GM12873 (cell line): ENCODE measurements at regions not wholly inside any gene's neighbourhood (a gene's known extent, or its start where the extent isn't known, plus 50 kb on each side); places are given as distances from the start of the nearest gene placed in this dataset.

Source experiments
- CTCF ChIP-seq: IDR thresholded peaks from 2 replicates; pipeline ENCODE4 v1.5.1; 2012; ENCODE audit warnings: low read depth, mild to moderate bottlenecking, moderate library complexity, low read length, control low read depth; ENCODE audit not compliant: insufficient read depth; ENCODE audit errors: missing control alignments

- TF ChIP-seq CTCF: no peak
These were observed 105.9 kb upstream of the GPRIN3 start for GRCh38 chr4:89413518-89413917.

DNA sequence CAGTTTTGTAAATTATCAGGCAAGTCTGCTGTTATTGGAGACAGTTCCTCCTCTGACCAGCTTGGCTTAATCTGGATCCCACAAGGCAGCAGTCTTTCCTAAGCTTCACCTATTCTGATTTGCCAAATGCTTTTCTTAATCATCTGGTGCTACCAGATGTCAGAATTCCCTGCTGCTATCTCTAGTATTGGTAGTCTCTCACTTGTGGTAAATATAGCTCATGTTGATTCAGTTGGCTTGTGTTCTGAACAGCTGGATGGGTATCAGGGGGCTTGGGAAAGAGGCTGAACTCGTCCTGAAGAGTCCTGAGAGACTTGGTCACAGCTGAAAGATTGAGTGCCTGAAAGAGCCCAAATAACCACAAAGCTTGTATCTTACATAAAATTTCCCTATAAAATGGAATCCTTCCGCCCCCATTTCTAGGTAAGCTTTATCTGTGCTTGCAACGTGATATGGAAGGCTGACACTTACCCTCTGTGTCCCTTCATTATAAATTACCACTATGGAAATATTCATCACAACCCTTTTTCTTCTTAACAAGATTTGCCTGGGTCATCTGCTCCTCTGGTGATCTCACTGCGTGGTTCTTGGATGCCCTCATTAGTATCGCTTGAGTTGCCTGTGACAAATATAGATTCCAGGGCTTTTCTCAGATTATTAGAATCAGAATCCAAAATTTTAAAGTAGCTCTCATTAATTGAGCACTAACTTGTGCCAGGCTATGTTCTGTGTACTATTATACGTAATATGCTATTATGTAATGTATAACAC, 104.1 kb upstream of the GPRIN3 start:
- TF ChIP-seq CTCF: no peak

DNA sequence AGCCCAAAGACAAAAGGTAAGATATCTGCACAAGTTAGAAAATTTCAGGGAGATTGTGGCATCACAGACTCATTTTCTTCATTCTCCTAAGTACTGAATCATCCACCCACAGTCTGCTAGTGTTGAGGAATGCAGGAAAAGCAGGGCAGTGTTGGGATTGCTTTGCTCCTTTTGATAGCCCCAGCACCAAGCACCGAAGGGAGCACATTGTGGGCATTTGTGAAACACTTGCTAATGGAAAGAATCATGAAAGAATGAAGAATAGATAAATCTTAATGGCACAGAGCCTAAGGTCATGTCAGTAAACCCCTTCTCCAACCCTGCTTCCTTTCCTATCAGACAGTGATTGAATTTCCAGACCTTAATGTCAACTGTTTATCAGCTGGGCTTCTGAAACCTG, 103.1 kb upstream of the GPRIN3 start:
- no peak for TF ChIP-seq CTCF

DNA sequence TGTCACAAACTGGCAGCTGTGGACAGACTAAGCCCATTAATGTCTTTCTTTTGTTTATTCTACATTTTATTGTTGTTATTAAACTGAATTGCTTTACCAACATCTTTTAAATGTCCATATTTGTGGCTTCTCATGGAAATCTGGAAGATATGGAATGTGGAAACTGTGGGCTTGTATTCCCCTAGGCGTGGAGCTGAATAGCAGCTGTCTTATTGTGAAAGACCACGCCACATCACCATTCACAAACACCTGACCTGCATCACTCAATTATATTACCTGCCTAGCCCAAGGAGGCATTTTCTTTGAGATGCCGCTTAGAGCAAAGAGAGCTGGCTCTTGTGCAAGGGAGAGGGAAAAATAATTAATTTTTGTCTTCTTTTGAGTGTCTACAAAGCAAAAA, 96.9 kb upstream of the GPRIN3 start:
- TF ChIP-seq CTCF: no peak

DNA sequence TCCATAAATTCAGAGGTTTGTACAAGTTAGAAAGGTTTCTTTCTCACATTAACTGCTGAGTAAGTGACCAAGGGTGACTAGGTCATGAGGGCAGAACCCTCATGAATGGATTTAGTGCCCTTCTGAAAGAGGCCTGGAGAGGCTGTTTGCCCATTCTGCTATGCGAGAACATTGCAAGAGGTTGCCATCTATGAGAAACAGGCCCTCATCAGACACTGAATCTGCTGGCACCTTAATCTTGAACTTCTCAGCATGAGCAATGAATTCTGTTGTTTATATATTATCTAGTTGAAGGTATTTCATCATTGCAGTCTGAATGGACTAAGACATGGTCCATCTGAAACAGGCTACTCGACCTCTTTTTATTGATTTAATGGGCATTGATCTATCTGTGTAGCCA, 96.2 kb upstream of the GPRIN3 start:
- TF ChIP-seq CTCF: no peak

GRCh38 chr4:89400287-89401035, 92.9 kb upstream of the GPRIN3 start:
- no peak for TF ChIP-seq CTCF

- TF ChIP-seq CTCF: no peak
These were observed 91.0 kb upstream of the GPRIN3 start for GRCh38 chr4:89398644-89399043.
